GM21619 (cell line): ENCODE measurements at regions not wholly inside any gene's neighbourhood (a gene's known extent, or its start where the extent isn't known, plus 50 kb on each side); places are given as distances from the start of the nearest gene placed in this dataset.
"Not testable (repeated sequence)": the region's sequence is repeated elsewhere in the genome, so short reads cannot be mapped to it uniquely, and the experiment has no call there.

Experiments
- ATAC-seq: cut with Tn5 transposase; IDR thresholded peaks from one replicate; pipeline ENCODE4 v1.9.1; 2021; ENCODE audit not compliant: unreplicated experiment

DNA sequence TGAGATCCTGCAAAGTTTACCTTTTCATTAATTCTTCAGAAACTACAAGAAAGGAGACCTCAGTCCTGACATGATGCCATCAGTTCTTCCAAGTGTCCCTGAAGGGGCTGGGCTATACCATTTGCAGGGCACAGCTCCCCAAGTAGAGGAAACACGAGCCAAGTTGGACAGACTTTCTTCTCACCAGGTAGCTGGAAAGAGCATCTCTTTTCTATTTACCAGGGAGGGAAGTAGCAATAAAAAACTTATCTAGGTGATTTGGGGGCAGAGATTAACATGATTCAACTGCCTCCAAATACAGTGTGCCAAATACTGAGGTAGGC is 103.9 kb upstream of the KCND3 start:
- no peak for ATAC-seq

DNA sequence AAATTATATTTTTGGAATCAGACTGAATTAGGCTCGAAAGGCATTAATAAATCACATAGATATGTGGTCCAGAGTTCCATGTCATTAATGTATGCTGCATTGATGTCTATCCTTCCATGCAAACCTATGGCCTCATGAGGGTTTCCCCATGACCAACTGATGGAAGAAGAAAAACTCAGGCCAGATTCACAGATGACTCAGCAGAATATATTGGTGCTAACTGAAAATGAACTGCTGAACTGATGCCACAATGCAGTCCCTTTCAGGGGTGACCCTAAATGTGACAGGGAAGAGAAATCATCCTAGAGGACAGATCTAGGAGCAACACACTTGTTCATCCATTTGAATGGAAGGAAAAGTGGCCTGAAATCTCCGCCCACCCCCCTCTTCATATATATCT is 110.5 kb upstream of the KCND3 start:
- no peak for ATAC-seq

DNA sequence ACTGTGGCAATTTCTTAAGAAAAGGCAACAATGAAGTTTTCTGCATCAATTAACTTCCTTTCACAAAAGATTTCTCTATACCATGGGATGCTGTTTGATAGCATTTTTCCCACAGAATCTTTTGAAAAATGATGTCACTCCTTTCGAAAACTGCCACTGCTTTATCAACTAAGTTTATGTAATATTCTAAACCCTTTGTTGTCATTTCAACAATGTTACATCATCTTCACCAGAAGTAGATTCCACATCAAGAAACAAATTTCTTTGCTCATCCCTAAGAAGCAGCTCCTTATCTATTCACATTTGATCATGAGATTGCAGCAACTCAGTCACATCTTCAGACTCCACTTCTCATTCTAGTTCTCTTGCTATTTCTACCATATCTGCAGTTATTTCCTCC is 116.1 kb upstream of the KCND3 start:
- ATAC-seq, result no peak

DNA sequence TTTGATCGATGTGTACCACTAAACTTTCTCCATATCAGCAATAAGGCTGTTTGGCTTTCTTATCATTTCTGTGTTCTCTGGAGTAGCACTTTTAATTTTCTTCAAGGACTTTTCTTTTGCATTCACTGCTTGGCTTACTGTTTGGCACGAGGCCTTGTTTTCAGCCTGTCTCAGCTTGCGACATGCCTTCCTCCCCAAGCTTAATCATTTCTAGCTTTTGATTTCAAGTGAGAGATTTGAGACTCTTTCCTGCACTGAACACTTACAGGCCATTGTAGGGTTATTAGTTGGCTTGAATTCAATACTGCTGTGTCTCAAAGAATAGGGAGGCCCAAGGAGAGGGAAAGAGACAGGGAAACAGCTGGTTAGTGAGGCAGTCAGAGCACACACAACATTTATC is 120.6 kb upstream of the KCND3 start:
- ATAC-seq, result no peak

DNA sequence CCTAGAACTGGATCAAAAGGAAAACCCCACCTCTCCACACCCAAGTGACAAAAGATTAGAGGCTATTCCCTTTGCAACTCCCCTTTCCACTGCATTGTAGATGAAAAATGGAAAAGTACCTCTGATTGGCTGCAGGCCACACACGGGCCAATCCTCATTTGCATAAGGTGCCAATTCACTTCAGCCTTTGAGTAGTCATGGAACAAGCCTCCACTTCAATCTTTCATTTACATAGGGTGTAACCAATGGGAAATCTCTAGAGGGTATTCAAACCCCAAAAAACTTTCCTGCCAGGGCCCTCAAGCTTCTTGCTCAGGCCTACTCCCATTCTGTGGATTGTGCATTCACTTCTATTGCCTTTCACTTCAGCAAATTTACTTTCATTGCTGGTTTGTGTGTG is 122.3 kb upstream of the KCND3 start:
- ATAC-seq, result no peak

DNA sequence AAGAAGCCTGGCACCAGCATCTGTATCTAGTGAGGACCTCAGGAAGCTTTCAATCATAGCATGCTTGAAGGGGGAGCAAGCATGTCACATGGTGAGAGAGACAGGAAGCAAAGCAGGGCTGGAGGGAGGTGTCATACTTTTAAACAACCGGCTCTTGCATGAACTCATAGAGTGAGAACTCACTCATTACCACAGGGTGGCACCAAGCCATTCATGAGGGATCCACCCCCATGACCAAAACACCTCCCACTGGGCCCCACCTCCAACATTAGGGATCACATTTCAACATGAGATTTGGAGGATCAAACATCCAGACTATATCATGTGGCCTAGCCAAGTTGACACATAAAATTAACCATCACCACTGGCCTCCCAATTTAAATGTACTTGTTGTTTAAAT is 125.1 kb upstream of the KCND3 start:
- no peak for ATAC-seq

DNA sequence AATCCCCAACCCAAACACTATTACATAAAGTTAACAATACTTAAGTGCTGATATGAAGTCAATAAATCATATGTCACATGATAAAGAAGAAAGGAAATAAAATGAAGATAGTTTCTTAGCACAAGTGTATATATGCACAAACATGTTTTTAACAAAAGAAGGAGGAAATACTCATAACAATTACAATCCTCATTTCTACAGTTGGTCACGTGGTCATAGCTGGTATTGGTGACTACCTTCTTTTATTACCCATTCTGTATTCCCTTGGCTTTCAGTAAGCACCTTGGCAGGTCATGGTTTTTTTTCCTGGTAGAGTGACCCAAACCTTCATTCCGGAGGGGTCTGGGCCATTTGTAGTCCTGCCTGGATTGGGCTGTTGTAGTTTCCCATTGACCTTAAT is 137.1 kb upstream of the KCND3 start:
- no peak for ATAC-seq

DNA sequence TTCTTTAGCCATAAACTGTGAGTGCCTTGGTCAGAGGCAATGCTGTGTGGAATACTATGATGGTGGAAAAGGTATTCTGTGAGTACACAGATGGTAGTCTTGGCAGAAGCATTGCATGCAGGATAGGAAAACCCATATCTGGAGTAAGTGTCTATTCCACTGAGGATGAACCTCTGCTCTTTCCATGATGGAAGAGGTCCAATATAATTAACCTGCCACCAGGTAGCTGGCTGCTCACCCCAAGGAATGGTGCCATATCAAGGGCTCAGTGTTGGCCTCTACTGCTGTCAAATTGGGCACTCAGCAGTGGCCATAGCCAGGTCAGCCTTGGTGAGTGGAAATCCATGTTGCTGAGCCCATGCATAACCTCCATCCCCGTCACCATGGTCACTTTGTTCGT is 138.1 kb upstream of the KCND3 start:
- not testable (repeated sequence) for ATAC-seq

DNA sequence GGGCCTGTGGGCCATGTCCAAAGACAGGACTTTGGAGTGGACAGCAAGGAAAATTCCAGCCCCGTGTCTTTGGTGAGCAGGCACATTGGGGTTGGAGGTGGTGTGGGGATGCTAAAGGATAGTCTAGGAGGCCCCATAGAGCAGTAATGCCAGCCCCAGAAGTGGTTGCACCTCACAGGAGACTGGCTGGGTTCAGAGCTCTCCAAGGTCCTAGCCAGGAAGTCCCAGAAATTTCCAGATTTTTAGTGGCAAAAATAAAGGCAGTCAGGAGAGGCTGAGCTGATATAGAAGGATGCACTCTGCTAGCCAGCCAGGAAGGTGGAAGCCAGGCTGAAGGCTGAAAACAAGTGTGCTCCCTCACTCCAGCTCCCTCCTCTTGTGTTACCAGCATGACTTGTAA is 144.0 kb upstream of the KCND3 start:
- ATAC-seq, result no peak

DNA sequence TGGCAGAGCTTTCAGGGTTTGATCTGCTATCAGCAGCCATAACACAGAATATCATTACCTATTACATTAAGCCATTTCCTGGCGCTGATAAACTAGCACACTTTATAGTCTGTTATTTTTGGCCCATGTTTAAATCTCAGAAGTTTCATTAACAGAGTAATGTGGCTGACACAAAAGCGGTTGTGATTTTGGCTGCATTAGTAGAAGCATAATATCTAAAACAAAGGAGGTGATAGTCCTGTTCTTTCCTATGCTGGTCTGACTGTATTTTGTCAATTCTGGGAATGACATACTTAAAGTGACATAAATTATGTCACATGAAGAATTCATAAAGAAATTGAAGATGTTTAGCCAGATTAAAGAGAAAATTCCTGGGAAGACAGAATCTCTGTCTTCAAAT is 151.3 kb upstream of the KCND3 start:
- no peak for ATAC-seq

DNA sequence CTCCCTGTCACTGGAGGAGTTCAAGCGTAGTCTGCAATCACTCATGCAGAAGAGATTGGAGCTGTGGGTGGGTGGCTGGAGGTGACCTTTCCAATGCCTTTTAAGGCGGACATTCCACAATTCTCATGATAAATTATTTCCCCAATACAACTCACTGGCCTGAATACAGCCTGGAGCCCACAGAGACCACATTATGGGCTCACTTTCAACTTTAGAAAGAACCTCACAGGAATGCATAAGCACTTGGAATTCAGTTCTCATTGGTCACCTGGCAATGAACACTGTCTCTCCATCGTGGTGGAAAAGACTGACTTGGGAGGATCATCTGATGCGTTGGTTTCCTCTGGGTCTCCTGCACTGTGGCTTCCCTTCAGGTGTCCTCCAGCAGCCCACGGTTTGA is 151.8 kb upstream of the KCND3 start:
- no peak for ATAC-seq

DNA sequence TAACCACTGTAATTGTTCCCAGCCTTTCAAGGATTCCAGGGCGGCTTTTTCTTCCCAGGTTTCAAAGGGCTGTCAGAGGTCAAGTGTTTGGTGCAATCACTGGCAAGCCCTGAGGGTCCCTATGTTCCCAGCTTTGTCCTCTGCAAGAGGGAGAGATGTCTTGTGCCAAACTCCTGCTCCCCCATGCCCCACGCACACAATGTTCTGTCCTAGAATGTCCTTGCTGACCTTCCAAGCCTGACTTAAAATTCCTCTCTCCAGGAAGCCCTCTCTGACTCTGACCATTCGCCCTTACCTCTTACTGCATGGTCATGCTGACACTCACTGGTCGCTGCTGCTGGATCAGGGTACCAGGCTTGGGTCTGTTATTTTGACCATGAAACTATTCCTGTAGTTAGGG is 152.5 kb upstream of the KCND3 start:
- no peak for ATAC-seq

DNA sequence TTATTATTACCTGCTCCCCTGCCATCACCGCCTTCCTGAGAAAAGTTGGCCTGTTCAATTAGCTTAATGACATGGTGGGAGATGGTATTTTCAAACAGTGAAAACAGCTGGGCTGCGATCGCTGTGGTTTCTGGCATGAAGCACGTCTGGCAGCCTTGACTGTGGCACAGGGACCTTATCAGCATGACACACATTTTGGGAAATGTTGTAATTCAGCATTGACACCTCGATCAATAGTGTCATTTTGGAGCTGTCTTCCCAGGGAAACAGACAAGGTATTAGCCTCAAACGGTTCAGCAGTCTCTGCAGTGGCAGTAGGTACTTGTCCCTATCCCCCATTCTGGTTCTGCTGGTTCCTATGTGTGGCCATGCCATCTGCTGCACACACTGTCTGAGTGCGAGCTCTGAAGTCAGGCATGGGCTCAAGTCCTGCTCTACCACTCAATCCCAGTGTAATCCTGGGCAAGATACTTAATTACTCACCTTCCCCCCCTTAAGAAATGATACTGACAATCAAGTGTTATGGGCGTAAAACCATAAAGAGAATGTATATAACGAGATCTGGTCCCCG is 154.5 kb upstream of the KCND3 start:
- no peak for ATAC-seq

DNA sequence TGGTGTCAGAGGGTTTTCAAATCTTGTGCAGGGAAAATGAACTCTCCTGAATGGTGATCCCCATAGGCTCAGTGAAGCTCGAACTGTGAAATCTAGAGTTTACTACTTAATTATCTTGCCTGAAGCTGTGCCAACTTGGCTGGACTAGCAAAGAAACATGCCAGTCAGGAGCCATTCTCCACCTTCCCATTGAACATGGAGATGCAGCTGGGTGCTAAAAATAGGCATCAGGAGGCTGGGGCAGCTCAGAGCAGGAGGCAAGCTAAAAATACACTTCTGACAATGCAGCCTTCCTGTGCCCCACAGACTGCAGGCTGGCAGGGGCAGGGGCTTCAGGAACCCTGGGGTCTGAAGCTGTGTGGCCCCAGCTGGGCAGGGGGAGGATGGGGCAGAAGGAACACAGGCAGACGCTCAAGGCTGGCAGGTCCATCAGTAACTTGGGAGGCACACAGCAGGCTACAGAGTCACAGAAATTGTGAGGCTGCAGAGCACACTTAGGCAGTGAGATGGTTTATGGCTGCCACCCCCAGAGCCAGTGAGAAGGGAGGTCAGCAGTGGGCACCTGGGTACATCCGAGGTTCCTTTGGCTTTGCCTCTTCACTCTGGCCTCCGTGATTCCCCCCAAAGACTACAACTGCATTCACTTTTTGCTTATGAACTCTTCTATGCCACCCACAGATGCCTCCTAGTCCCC is 155.4 kb upstream of the KCND3 start:
- no peak for ATAC-seq

DNA sequence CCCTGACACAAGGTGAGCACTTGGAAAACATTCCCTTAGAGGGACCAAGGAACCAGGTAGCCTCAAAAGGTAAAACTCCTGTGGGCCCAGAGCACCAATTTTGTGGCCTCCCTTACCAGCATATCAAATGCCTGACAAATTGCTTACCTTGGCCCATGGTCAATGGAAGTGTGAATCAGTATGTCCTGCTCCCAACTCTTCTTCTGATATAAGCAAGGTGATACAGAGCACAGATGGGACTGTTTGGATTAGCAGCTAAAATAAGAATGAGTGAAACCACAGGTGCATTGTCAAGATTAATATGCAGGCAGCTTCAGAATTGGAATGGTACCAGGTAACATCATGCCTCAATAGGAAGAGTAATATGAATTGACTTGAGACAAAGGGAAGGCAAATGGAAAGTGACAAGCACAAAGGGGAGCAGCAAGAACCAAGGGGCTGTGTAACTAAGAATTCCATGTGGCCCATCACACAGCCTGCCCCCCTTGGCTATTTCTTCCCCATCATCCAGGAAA is 156.8 kb upstream of the KCND3 start:
- ATAC-seq, result no peak

DNA sequence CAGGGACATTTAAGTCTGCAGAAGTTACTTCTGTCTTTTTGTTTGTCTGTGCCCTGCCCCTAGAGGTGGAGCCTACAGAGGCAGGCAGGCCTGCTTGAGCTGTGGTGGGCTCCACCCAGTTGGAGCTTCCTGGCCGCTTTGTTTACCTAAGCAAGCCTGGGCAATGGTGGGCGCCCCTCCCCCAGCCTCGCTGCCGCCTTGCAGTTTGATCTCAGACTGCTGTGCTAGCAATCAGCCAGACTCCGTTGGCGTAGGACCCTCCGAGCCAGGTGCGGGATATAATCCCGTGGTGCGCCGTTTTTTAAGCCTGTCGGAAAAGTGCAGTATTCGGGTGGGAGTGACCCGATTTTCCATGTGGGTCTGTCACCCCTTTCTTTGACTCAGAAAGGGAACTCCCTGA is 170.7 kb upstream of the KCND3 start:
- not testable (repeated sequence) for ATAC-seq

DNA sequence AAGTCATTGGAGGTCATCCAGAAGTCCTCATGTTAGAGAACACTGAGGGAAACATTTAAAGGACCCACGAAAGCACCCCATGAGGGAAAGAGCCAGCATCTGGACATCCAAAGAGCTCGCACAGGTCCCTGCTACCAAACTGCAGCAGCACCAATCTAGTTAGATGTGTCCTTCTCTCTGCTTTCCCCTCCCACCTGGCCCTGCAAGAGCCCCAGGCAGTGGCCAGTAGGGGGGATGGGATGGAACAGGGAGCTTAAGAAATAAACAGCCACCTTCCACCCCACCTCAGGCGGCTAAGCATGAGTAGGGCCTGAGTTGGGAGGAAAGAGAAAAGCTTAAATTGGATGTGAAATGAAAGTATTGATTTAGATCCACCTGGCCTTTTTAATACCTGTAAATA is 175.9 kb upstream of the KCND3 start:
- no peak for ATAC-seq

DNA sequence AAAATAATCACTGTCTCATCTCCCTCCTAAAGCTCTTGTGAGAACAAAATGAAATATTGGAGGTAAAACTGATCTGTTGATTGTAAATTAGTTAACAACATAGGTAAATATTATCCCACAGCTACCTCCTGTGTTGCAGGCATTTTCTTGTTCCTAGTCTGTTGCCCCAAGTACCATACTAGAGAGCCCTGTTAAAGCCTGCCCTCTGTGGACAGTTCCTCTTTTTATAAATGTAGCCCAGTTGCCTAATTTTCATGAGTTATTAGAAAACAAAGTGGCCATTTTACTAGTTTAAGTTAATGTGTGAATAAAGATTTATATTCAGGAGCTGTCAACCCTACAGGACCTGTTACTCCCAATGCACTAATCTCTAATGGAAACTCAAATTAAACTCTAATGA is 180.0 kb upstream of the KCND3 start:
- no peak for ATAC-seq

DNA sequence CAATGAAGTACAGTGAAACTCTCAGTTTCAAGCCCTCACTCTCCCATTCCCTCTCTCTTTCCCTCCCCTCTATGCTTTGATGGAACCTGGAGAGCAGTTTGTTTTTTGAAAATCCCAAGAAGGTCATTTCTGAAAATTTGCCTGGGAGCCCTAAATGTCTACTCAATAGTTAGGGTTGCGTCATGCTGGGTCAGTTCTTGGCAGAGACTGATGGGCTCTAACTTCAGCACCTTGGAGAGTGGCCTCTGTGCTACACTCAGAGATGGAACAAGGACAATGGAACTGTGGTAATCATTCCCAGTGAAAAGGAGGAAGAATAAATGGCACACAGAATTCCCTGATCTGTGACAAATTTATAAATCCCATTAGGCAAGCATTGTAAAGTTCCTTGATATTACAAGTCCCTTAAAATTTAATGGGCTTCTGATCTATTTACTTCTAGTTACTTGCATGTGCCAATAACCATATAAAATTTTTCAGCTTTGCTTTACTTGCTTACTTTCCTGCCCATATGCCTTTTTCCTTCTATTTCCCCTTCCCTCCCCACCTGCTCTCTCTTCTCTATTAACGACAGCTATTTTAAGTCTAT is 182.9 kb upstream of the KCND3 start:
- ATAC-seq, result no peak

DNA sequence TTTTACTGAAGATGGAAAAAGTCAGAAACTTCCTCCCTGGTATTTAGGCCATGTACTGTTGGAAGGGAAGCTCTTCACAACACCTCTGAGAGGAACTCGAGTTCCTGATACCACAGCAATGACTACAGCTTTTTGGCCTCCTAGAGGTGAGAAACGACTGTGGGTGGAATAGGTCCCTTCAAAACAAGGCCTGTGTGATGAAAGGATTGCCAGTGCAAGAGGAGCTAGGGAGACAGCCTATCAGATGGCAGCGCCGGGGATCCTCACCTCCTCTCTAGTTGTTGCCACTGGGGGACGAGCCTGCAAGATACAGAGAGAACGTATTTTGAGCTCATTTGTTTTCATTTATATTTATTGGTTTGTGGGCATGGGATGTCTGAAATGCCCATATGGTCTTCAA is 187.8 kb upstream of the KCND3 start:
- no peak for ATAC-seq

DNA sequence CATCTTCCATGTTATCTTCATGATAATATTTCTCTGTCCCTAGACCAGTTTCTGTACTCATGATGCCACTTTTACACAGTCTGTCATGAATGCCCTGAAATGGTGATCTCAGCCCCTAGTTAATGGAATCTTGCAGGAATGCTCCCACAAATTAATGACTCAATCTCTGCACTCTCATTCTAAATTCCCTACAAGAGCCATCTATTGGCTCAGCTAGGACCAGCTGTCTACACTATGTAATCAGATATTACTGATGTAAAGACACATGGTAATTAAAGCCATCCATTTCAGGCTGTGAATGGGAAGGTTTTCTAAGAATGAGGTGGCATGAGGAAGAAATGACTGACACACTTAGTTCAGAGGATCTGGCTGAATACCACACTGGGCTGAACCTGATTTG is 199.1 kb upstream of the KCND3 start:
- ATAC-seq, result no peak

DNA sequence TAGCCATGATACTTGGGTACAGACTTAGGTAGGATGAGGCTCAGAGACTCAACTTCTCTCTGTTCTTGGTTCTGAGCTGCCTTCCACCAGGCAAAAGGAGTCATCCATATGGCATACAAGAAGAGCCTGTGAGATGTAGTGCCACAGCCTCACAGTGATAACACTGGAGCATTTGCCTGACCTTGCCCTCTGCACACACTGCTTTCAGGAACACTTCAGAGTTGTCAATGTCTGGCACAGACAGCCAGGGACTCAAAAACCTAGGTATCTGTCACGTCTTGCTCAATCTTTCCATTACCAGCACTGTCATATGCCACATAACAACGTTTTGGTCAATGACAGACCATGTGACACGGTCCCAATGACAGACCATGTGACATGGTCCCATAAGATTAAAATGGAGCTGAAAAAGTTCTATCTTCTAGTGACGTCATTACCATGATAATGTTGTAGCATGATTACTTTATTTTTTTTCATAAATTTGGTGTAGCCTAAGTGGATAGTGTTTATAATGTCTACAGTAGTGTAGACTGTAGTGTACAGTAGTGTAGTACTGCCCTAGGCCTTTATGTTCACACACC is 199.9 kb upstream of the CTTNBP2NL start:
- no peak for ATAC-seq
